ENCODE measurements at regions not wholly inside any gene's neighbourhood (a gene's known extent, or its start where the extent isn't known, plus 50 kb on each side); places are given as distances from the start of the nearest gene placed in this dataset.

DNA sequence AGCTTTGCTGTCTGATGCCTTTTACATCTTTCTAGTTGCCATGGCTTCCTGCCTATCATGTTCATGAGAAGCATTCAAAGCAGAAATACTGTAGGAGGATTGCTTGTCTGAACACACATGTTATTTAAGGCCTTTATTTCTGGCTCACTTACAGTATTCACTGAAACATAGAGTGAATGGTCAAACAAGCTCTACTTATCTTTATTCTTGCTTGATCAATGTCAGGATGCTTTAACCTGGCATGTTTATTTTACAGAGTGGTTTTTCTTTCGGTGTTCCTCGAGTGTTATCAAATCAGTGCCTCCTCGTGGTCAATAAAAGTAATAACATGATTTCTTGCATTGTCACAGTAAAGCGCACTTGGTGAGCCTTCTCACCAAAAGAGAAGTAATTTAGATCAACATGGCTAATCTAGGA lies 73.5 kb upstream of the PCDH17 start (continued):
- TF ChIP-seq, protein P1, sequence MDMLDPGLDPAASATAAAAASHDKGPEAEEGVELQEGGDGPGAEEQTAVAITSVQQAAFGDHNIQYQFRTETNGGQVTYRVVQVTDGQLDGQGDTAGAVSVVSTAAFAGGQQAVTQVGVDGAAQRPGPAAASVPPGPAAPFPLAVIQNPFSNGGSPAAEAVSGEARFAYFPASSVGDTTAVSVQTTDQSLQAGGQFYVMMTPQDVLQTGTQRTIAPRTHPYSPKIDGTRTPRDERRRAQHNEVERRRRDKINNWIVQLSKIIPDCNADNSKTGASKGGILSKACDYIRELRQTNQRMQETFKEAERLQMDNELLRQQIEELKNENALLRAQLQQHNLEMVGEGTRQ (IDR thresholded peaks at IDR 0.05; ENCODE audit: low read length), result no peak
- TF ChIP-seq SAP30 (IDR thresholded peaks at IDR 0.05; ENCODE audit: insufficient read depth, insufficient replicate concordance, low read length), result no peak

All from H1 (cell line).